H1 (cell line): ENCODE measurements at regions not wholly inside any gene's neighbourhood (a gene's known extent, or its start where the extent isn't known, plus 50 kb on each side); places are given as distances from the start of the nearest gene placed in this dataset.

Source experiments
- CTCF ChIA-PET: fragments of 300-600 bp; sonication (Branson Sonifier 250); formaldehyde crosslinking; loops from one replicate; lab custom pipeline; 2021; ENCODE audit not compliant: partially characterized antibody; lab: Charles Lee
- POLR2A ChIA-PET: fragments of 300-600 bp; sonication (Branson Sonifier 250); formaldehyde crosslinking; loops from one replicate; lab custom pipeline; 2021; ENCODE audit warnings: inconsistent platforms; ENCODE audit not compliant: partially characterized antibody; lab: Charles Lee
- DNase-seq, 2 experiments: peaks; one replicate each; pipeline versions ENCODE4 v3.0.0 to v3.0.0-alpha.2; 2010 to 2022; ENCODE audit warnings: low spot score in 2 of 2, low read depth in 1 of 2, mixed read lengths in 1 of 2
- FAIRE-seq: peaks from 2 replicates; lab custom pipeline; 2011; peaks lifted over from hg19 to GRCh38; lab: Jason Lieb, UNC
- H2AFZ ChIP-seq: 2 replicates; pipeline ENCODE4 v1.8.1; 2012; ENCODE audit warnings: low read length, inconsistent platforms
- H2AK5ac ChIP-seq: 2 replicates; pipeline ENCODE4 v1.6.1; 2013; ENCODE audit warnings: low read depth, low read length
- H2BK120ac ChIP-seq: replicated peaks from 2 replicates; pipeline ENCODE3; 2013; ENCODE audit warnings: low read depth, low read length, inconsistent platforms
- H2BK12ac ChIP-seq: 2 replicates; pipeline ENCODE4 v1.6.1; 2013; ENCODE audit warnings: low read depth, low read length
- H2BK15ac ChIP-seq: 2 replicates; pipeline ENCODE4 v1.6.1; 2013; ENCODE audit warnings: low read length
- H2BK20ac ChIP-seq: 2 replicates; pipeline ENCODE4 v1.6.1; 2013; ENCODE audit warnings: low read length
- H2BK5ac ChIP-seq: 2 replicates; pipeline ENCODE4 v1.6.1; 2013; ENCODE audit warnings: low read depth, low read length
- H3K14ac ChIP-seq: 2 replicates; pipeline ENCODE4 v1.6.1; 2013; ENCODE audit warnings: inconsistent platforms; ENCODE audit not compliant: insufficient read length
- H3K18ac ChIP-seq: 2 replicates; pipeline ENCODE4 v1.6.1; 2013; ENCODE audit warnings: low read length; ENCODE audit errors: extremely low read depth
- H3K23ac ChIP-seq: 2 replicates; pipeline ENCODE4 v1.6.1; 2013; ENCODE audit warnings: inconsistent platforms; ENCODE audit not compliant: insufficient read length
- H3K23me2 ChIP-seq: 2 replicates; pipeline ENCODE4 v1.6.1; 2013; ENCODE audit warnings: low read depth, low read length
- H3K27ac ChIP-seq: 2 replicates; pipeline ENCODE4 v1.6.1; 2011; ENCODE audit warnings: low read depth, low read length, inconsistent platforms
- H3K27me3 ChIP-seq, 4 experiments: replicated peaks in 1 of 4; 1 replicate in 1 of 4; 2 replicates in 3 of 4; pipeline versions ENCODE4 v1.6.1 to v1.8.1; 2011 to 2013; ENCODE audit warnings: low read length in 3 of 4, mild to moderate bottlenecking in 3 of 4, inconsistent platforms in 2 of 4, mixed read lengths in 2 of 4, moderate library complexity in 1 of 4; ENCODE audit not compliant: control insufficient read depth in 3 of 4, insufficient read depth in 3 of 4; ENCODE audit errors: extremely low read depth in 1 of 4
- H3K36me3 ChIP-seq, 4 experiments: 2 replicates each; pipeline versions ENCODE4 v1.6.1 to v1.8.1; 2011 to 2013; ENCODE audit warnings: mild to moderate bottlenecking in 4 of 4, low read length in 3 of 4, moderate library complexity in 2 of 4, control low read depth in 1 of 4, inconsistent platforms in 1 of 4; ENCODE audit not compliant: insufficient read depth in 4 of 4, control insufficient read depth in 2 of 4
- H3K4ac ChIP-seq: replicated peaks from 2 replicates; pipeline ENCODE3; 2013; ENCODE audit warnings: low read length, low read depth, mixed read lengths, inconsistent platforms; ENCODE audit not compliant: insufficient read length
- H3K4me1 ChIP-seq, 4 experiments: replicated peaks in 1 of 4; 1 replicate in 1 of 4; 2 replicates in 3 of 4; pipeline versions ENCODE4 v1.6.1 to v1.8.1; 2011 to 2013; ENCODE audit warnings: low read length in 3 of 4, inconsistent platforms in 2 of 4, mixed read lengths in 1 of 4; ENCODE audit not compliant: insufficient read depth in 4 of 4, control insufficient read depth in 3 of 4
- H3K4me2 ChIP-seq, 2 experiments: 2 replicates each; pipeline versions ENCODE4 v1.6.1 to v1.8.1; 2011 to 2013; ENCODE audit warnings: low read depth in 2 of 2, low read length in 2 of 2, control low read depth in 1 of 2, inconsistent platforms in 1 of 2, mild to moderate bottlenecking in 1 of 2; ENCODE audit not compliant: insufficient read depth in 1 of 2
- H3K4me3 ChIP-seq, 4 experiments: fragments of 200-600, 300-600 bp in 1 of 4; sonication (generic), shearing (Covaris generic), sonication (Bioruptor Twin) in 1 of 4; 2 replicates each; pipeline versions ENCODE4 v1.5.1 to v1.8.1; 2011 to 2016; ENCODE audit warnings: low read length in 4 of 4, low read depth in 3 of 4, control low read depth in 2 of 4, inconsistent platforms in 2 of 4, mild to moderate bottlenecking in 2 of 4, mixed read lengths in 1 of 4, moderate library complexity in 1 of 4; ENCODE audit not compliant: insufficient read depth in 2 of 4; ENCODE audit errors: extremely low read depth in 1 of 4
- H3K56ac ChIP-seq: replicated peaks from 2 replicates; pipeline ENCODE3; 2013; ENCODE audit warnings: low read depth, mild to moderate bottlenecking, mixed read lengths, low read length, inconsistent platforms; ENCODE audit not compliant: insufficient read length
- H3K79me1 ChIP-seq: 2 replicates; pipeline ENCODE4 v1.6.1; 2013; ENCODE audit warnings: low read depth, low read length, control low read depth
- H3K79me2 ChIP-seq, 2 experiments: 2 replicates each; pipeline versions ENCODE4 v1.6.1 to v1.8.1; 2012 to 2013; ENCODE audit warnings: low read length in 2 of 2, mild to moderate bottlenecking in 2 of 2, inconsistent platforms in 1 of 2; ENCODE audit not compliant: insufficient read depth in 2 of 2, control insufficient read depth in 1 of 2
- H3K9ac ChIP-seq, 4 experiments: replicated peaks in 1 of 4; 1 replicate in 1 of 4; 2 replicates in 3 of 4; pipeline versions ENCODE4 v1.6.1 to v1.8.1; 2011 to 2013; ENCODE audit warnings: low read depth in 3 of 4, low read length in 3 of 4, control low read depth in 2 of 4, mild to moderate bottlenecking in 2 of 4, moderate library complexity in 2 of 4, inconsistent platforms in 1 of 4; ENCODE audit errors: extremely low read depth in 1 of 4
- H3K9me3 ChIP-seq, 2 experiments: 2 replicates each; pipeline versions ENCODE4 v1.6.1 to v1.8.1; 2012 to 2013; ENCODE audit warnings: mild to moderate bottlenecking in 2 of 2, moderate library complexity in 2 of 2, control low read depth in 1 of 2, inconsistent platforms in 1 of 2, low read depth in 1 of 2, low read length in 1 of 2, mixed read lengths in 1 of 2; ENCODE audit not compliant: insufficient read depth in 2 of 2
- H4K20me1 ChIP-seq, 2 experiments: replicated peaks in 1 of 2; 2 replicates each; pipeline versions ENCODE3 to v1.8.1; 2011 to 2013; ENCODE audit warnings: inconsistent platforms in 2 of 2, low read length in 2 of 2, mild to moderate bottlenecking in 1 of 2; ENCODE audit not compliant: insufficient read depth in 2 of 2, control insufficient read depth in 1 of 2
- H4K5ac ChIP-seq: 2 replicates; pipeline ENCODE4 v1.6.1; 2013; ENCODE audit warnings: low read length, low read depth, mixed read lengths, inconsistent platforms; ENCODE audit not compliant: insufficient read length
- H4K8ac ChIP-seq: 2 replicates; pipeline ENCODE4 v1.8.0; 2013; ENCODE audit warnings: mild to moderate bottlenecking, moderate library complexity, low read length, inconsistent platforms; ENCODE audit not compliant: insufficient read depth; ENCODE audit errors: extremely low read depth
- H4K91ac ChIP-seq: replicated peaks from 2 replicates; pipeline ENCODE3; 2013; ENCODE audit warnings: low read length, mixed read lengths, inconsistent platforms; ENCODE audit not compliant: insufficient read length
- MAFK ChIP-seq: IDR thresholded peaks from 2 replicates; pipeline ENCODE4 v1.6.1; 2012; ENCODE audit warnings: low read depth, mild to moderate bottlenecking, improper control_type of control experiment, low read length
- SP2 ChIP-seq: IDR thresholded peaks from 2 replicates; pipeline ENCODE4 v1.6.1; 2012; ENCODE audit warnings: mild to moderate bottlenecking, low read length, inconsistent platforms
- TAF7 ChIP-seq: optimal IDR thresholded peaks from 2 replicates; pipeline ENCODE3; 2011; ENCODE audit warnings: low read depth, mild to moderate bottlenecking, inconsistent platforms, low read length, moderate library complexity, borderline replicate concordance
- WGBS, 2 experiments: shearing (Covaris generic) in 1 of 2; methylation state at CpG; one replicate each; pipeline versions ENCODE4 v1.1.6 to v1.1.7; 2013 to 2015; ENCODE audit warnings: low lambda C conversion rate in 2 of 2, mixed read lengths in 2 of 2, inconsistent platforms in 1 of 2, low coverage in 1 of 2, missing lambda C conversion rate in 1 of 2; ENCODE audit not compliant: insufficient replicate concordance in 2 of 2, insufficient coverage in 1 of 2, insufficient read length in 1 of 2; ENCODE audit errors: extremely low coverage in 1 of 2, missing lambda C conversion rate in 1 of 2; 5-methylcytosine and 5-hydroxymethylcytosine counted together

DNA sequence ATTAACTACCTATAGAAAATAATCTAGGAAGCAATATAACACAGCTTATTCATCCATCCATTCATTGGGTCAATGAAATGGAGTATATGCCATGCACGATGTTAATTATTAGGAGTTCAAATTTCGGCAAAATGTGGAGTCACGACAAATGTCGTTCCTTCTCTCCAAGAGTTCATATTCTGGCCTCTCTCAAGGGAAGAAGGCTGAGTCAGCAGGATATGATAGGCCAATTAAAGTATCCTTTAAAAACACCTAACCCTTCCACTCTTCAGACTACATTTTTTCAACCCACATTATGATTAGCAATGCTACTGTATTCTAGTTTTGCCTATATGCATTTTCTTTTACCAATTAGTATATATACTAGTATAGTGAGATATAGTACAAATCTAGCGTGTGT lies 163.1 kb downstream of the LARP7 start:
- FAIRE-seq (no peak), DNase-seq (no peak)
- H4K8ac ChIP-seq: no peak overlapping the region
- no peak overlapping the region for H3K4me3 ChIP-seq
- H3K14ac ChIP-seq: no peak overlapping the region
- no peak overlapping the region for H2BK20ac ChIP-seq
- H2AFZ ChIP-seq: no peak overlapping the region
- H2BK5ac ChIP-seq: no peak overlapping the region
- no peaks in the 10 kb centered on the region for H3K79me2 ChIP-seq
- H4K5ac ChIP-seq: no peak overlapping the region
- H2BK12ac ChIP-seq: no peak overlapping the region
- no peak overlapping the region for H2AK5ac ChIP-seq
- no peak overlapping the region for H3K9ac ChIP-seq
- no peaks in the 10 kb centered on the region for H3K27me3 ChIP-seq
- no peak overlapping the region for H3K18ac ChIP-seq
- H3K4me2 ChIP-seq: no peak overlapping the region
- TF ChIP-seq TAF7 (no peak), MAFK (peak; percentile 76), SP2 (no peak)
- peaks cover 0 to 3% (median 0%) of the 10 kb centered on the region in 4 experiments; a peak in 1 of 8 replicates for H3K36me3 ChIP-seq
- CTCF ChIA-PET: interaction anchor here (0.7 to 1.4 kb wide), 4 partner anchors 15 to 38 kb away, joined by 3 to 4 read pairs (median 3); no protein-coding TSS in a partner anchor
- no peak overlapping the region for H3K23ac ChIP-seq
- no peaks in the 10 kb centered on the region for H3K23me2 ChIP-seq
- 97% methylated on average over 5 of the region's 5 CpGs; no CpG with 5 or more reads in 1 of the 2 experiments for WGBS, 2 experiments
- no peaks in the 10 kb centered on the region for H4K20me1 ChIP-seq
- H3K79me1 ChIP-seq: no peaks in the 10 kb centered on the region
- H3K9me3 ChIP-seq: no peaks in the 10 kb centered on the region
- H3K4me1 ChIP-seq: no peaks in the 10 kb centered on the region
- no peak overlapping the region for H2BK120ac ChIP-seq
- H2BK15ac ChIP-seq: no peak overlapping the region
- no peak overlapping the region for H4K91ac ChIP-seq
- no peak overlapping the region for H3K4ac ChIP-seq
- H3K27ac ChIP-seq: no peak overlapping the region
- POLR2A ChIA-PET: no interaction called here
- H3K56ac ChIP-seq: no peak overlapping the region
